WI38 (cell line): ENCODE measurements at regions not wholly inside any gene's neighbourhood (a gene's known extent, or its start where the extent isn't known, plus 50 kb on each side); places are given as distances from the start of the nearest gene placed in this dataset.

Experiments
- H3K4me3 ChIP-seq: 2 replicates; pipeline ENCODE4 v1.5.1; 2011; ENCODE audit warnings: low read depth, mild to moderate bottlenecking, control low read depth, low read length
- CTCF ChIP-seq: IDR thresholded peaks from 2 replicates; pipeline ENCODE4 v1.5.1; 2012; ENCODE audit warnings: low read depth, mild to moderate bottlenecking, control low read depth, low read length

GRCh38 chr6:163744256-163744925 lies 329.9 kb downstream of the QKI start:
- H3K4me3 ChIP-seq: no peak overlapping the region
- no peak for TF ChIP-seq CTCF

GRCh38 chr6:163743796-163744195 lies 329.3 kb downstream of the QKI start:
- no peak overlapping the region for H3K4me3 ChIP-seq
- no peak for TF ChIP-seq CTCF

- no peak for TF ChIP-seq CTCF
- no peak overlapping the region for H3K4me3 ChIP-seq
Observed at GRCh38 chr6:163741743-163742363, 327.3 kb downstream of the QKI start.

GRCh38 chr6:163741342-163741741 lies 326.8 kb downstream of the QKI start:
- H3K4me3 ChIP-seq: no peak overlapping the region
- no peak for TF ChIP-seq CTCF

GRCh38 chr6:163739966-163740365 lies 325.4 kb downstream of the QKI start:
- no peak for TF ChIP-seq CTCF
- H3K4me3 ChIP-seq: no peak overlapping the region

GRCh38 chr6:163739408-163739725 lies 324.8 kb downstream of the QKI start:
- no peak for TF ChIP-seq CTCF
- no peak overlapping the region for H3K4me3 ChIP-seq

- H3K4me3 ChIP-seq: no peak overlapping the region
- no peak for TF ChIP-seq CTCF
Observed at GRCh38 chr6:163738725-163739407, 324.3 kb downstream of the QKI start.
